Transverse colon (tissue), 4 donors: ENCODE measurements at regions not wholly inside any gene's neighbourhood (a gene's known extent, or its start where the extent isn't known, plus 50 kb on each side); places are given as distances from the start of the nearest gene placed in this dataset.

ENCODE experiments used
- DNase-seq: peaks from one replicate; pipeline ENCODE4 v3.0.0-alpha.2; 2019
- H3K27ac ChIP-seq, 4 donors: fragments of 200-600 bp; sonication (generic); 2 replicates each; pipeline ENCODE4 v1.5.1; 2016 to 2018; ENCODE audit warnings: inconsistent platforms in 4 of 4
- H3K27me3 ChIP-seq: fragments of 200-600 bp; sonication (generic); 2 replicates; pipeline ENCODE4 v1.5.1; 2017; ENCODE audit warnings: inconsistent platforms
- H3K36me3 ChIP-seq, 4 donors: fragments of 200-600 bp; sonication (generic); 2 replicates each; pipeline ENCODE4 v1.5.1; 2017 to 2019; ENCODE audit warnings: inconsistent platforms in 4 of 4
- H3K4me1 ChIP-seq, 4 donors: fragments of 200-600 bp; sonication (generic); 2 replicates each; pipeline ENCODE4 v1.5.1; 2017 to 2020; ENCODE audit warnings: inconsistent platforms in 4 of 4
- H3K4me3 ChIP-seq, 4 donors: fragments of 200-600 bp; sonication (generic); 1 replicate in 1 of 4; 2 replicates in 3 of 4; pipeline versions ENCODE4 v1.5.1 to v1.6.1; 2017 to 2019; ENCODE audit warnings: inconsistent platforms in 4 of 4
- H3K9me3 ChIP-seq, 2 donors: fragments of 200-600 bp; sonication (generic); 2 replicates each; pipeline ENCODE4 v1.5.1; 2017 to 2019; ENCODE audit warnings: inconsistent platforms in 2 of 2
- EP300 ChIP-seq: sonication (generic); formaldehyde crosslinking; IDR thresholded peaks from one replicate; pipeline ENCODE4 v1.6.1; 2017; ENCODE audit warnings: antibody characterized with exemption, low read depth
- POLR2A ChIP-seq: fragments of 450-650 bp; IDR thresholded peaks from one replicate; pipeline ENCODE4 v1.6.1; 2016; ENCODE audit warnings: antibody characterized with exemption, mild to moderate bottlenecking, moderate library complexity
- POLR2AphosphoS5 ChIP-seq, 3 donors: sonication (generic); formaldehyde crosslinking; IDR thresholded peaks; one replicate each; pipeline ENCODE4 v1.6.1; 2016; ENCODE audit warnings: antibody characterized with exemption in 3 of 3
- WGBS, 2 donors: methylation state at CpG; one replicate each; pipeline ENCODE4 v1.1.5; 2018; ENCODE audit warnings: low coverage in 1 of 2; 5-methylcytosine and 5-hydroxymethylcytosine counted together
- in situ Hi-C, 4 donors: fragments of 200-750 bp; cut with MboI; loops; one replicate each; pipeline versions ENCODE4 v1.15.0 to v1.15.1; 2017; ENCODE audit warnings: low sequenced_read_pairs in 3 of 4, low pct_ligation_motif_present in 1 of 4, low pct_unique_long_range_greater_than_20kb in 1 of 4
- intact Hi-C: fragments of 100-400 bp; cut with DNase I; formaldehyde crosslinking; loops from one replicate; pipeline ENCODE4 v1.15.1; 2023; ENCODE audit warnings: low total_unique reads
- TF ChIP-seq, protein P1 (sequence below), 5 experiments: fragments of 200-600 bp in 3 of 5; fragments of 450-650 bp in 2 of 5; sonication (generic) in 3 of 5; IDR thresholded peaks; 1 replicate in 2 of 5; 2 replicates in 3 of 5; pipeline ENCODE4 v1.5.1; 2016 to 2017; ENCODE audit warnings: antibody characterized with exemption in 5 of 5, inconsistent platforms in 3 of 5, mild to moderate bottlenecking in 2 of 5, moderate library complexity in 1 of 5

DNA sequence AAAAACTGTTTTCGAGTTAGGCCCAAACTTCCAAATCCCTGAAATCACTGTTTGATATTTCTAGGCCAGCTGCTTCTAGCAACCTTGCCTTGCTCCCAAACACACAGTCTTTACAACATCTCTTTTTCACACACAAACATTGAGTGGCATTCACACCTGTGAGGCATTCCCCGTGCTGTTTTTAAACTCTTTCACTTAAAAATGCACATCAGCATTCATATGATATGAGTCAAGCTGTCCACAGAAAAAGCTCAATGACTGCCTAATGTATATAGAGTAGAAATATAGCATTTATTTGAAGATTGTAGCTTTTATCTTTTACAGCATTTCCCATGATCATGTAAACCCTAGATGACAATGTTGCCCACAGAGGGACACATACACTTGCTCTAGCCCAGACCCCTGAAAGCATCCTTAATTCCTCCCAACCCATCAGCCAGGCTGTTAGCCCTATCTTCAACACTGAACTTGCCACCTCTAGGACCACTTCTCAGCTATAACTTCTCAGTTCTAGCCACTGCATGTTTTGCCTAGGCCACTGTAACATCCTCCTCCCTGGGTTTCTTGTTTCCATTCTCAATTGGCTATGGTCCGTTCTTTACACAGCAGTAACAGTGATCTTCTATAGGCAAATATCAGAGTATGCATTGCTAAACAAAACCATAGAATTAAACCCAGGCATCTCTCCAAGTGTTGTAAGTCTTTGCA, 782.6 kb downstream of the DIPK2A start:
- Histone ChIP-seq H3K27me3 (no peaks in the 10 kb centered on the region), H3K36me3 (no peaks in the 10 kb centered on the region), H3K4me3 (no peak overlapping the region), H3K9me3 (no peaks in the 10 kb centered on the region), H3K4me1 (no peaks in the 10 kb centered on the region), H3K27ac (no peak overlapping the region)
- DNase-seq = no peak
- TF ChIP-seq EP300 (no peak), POLR2AphosphoS5 (IDR thresholded peaks at IDR 0.05) (no peak), POLR2A (no peak)
- TF ChIP-seq, protein P1, sequence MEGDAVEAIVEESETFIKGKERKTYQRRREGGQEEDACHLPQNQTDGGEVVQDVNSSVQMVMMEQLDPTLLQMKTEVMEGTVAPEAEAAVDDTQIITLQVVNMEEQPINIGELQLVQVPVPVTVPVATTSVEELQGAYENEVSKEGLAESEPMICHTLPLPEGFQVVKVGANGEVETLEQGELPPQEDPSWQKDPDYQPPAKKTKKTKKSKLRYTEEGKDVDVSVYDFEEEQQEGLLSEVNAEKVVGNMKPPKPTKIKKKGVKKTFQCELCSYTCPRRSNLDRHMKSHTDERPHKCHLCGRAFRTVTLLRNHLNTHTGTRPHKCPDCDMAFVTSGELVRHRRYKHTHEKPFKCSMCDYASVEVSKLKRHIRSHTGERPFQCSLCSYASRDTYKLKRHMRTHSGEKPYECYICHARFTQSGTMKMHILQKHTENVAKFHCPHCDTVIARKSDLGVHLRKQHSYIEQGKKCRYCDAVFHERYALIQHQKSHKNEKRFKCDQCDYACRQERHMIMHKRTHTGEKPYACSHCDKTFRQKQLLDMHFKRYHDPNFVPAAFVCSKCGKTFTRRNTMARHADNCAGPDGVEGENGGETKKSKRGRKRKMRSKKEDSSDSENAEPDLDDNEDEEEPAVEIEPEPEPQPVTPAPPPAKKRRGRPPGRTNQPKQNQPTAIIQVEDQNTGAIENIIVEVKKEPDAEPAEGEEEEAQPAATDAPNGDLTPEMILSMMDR (IDR thresholded peaks at IDR 0.05) = no peak
- in situ Hi-C loops (no loop called here), intact Hi-C loops (no loop called here)
- WGBS, 2 donors = 50 to 71% methylated on average over 3 of the region's 3 CpGs

DNA sequence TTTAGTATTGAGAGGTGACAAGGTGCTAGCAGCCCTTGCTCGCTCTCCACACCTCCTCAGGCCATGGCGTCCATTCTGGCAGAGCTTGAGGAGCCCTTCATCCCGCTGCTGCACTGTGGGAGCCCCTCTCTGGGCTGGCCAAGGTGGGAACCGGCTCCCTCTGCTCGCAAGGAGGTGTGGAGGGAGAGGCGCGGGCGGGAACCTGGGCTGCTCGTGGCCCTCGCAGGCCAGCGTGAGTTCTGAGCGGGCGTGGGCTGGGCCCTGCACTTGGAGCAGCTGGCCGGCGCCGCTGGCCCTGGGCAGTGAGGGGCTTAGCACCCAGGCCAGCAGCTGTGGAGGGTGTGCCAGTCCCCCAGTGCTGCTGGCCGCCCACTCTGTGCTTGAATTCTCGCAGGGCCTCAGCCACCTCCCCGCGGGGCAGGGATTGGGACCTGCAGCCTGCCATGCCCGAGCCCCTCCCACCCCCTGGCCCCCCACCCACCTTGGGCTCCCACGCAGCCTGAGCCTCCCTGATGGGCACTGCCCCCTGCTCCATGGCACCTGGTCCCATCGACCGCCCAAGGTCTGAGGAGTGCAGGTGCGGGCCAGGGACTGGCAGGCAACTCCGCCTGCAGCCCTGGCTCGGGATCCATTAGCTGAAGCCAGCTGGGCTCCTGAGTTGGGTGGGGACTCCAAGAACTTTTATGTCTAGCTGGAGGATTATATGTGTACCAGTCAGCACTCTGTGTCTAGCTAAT, 785.2 kb downstream of the DIPK2A start:
- TF ChIP-seq POLR2AphosphoS5 (IDR thresholded peaks at IDR 0.05) = no peak
- TF ChIP-seq, protein P1 (IDR thresholded peaks at IDR 0.05) = no peak
- no peak for TF ChIP-seq EP300
- no peak for TF ChIP-seq POLR2A
- Histone ChIP-seq H3K4me3 (no peak overlapping the region), H3K4me1 (no peaks in the 10 kb centered on the region), H3K9me3 (no peaks in the 10 kb centered on the region), H3K27ac (no peak overlapping the region), H3K27me3 (no peaks in the 10 kb centered on the region), H3K36me3 (no peaks in the 10 kb centered on the region)
- in situ Hi-C loops = no loop called here
- intact Hi-C loops = no loop called here
- 93% methylated on average over 25 of the region's 27 CpGs; no CpG with 5 or more reads in 1 of the 2 donors for WGBS, 2 donors
- DNase-seq = no peak

DNA sequence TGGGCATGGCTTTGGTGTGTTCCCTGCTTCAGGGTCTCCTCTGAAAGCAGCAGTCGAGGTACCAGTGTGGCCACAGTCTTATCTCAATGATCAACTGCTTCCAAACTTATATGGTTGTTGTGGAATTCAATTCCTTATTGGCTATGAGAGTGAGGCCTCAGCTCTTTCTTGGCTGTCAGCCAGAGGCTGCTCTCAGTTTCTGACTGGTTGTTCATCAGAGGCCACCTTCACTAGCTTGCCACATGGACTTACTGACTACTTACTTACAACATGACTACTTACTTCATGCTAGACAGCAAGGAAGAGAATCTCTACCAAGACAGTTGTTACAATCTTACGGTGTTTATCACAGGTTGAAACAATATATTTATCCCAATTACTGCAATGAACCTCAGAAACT, 789.2 kb downstream of the DIPK2A start:
- Histone ChIP-seq H3K27ac (no peak overlapping the region), H3K9me3 (no peaks in the 10 kb centered on the region), H3K4me1 (no peaks in the 10 kb centered on the region), H3K27me3 (no peaks in the 10 kb centered on the region), H3K4me3 (no peak overlapping the region), H3K36me3 (no peaks in the 10 kb centered on the region)
- WGBS, 2 donors = 47 to 100% methylated on average over 1 to 2 of the region's 2 CpGs
- TF ChIP-seq EP300 (no peak), POLR2A (no peak), POLR2AphosphoS5 (IDR thresholded peaks at IDR 0.05) (no peak)
- TF ChIP-seq, protein P1 (IDR thresholded peaks at IDR 0.05) = no peak
- in situ Hi-C loops (no loop called here), intact Hi-C loops (no loop called here)
- no peak for DNase-seq

DNA sequence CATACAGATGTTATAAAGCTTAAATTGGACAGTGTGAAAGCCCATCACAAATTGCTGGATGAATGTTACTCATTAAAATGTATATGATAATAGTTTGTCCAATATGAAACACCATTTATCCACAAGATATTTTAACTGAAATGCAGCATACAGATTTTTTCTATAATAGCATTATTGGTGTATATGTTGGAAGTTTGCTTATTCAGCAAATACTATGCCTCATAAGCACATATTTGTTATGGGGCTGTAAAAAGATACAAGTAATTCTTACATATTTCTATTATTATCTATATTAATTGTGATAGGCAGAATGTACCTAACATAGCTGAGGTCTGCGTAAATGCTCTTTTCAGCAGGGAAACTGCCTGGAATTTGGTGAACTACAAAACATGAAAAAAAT, 790.5 kb downstream of the DIPK2A start:
- no peak for DNase-seq
- in situ Hi-C loops (no loop called here), intact Hi-C loops (no loop called here)
- Histone ChIP-seq H3K4me1 (no peaks in the 10 kb centered on the region), H3K27me3 (no peaks in the 10 kb centered on the region), H3K36me3 (no peaks in the 10 kb centered on the region), H3K9me3 (no peaks in the 10 kb centered on the region), H3K27ac (no peak overlapping the region), H3K4me3 (no peak overlapping the region)
- WGBS, 2 donors = 98 to 100% methylated on average over 1 of the region's 1 CpG
- TF ChIP-seq POLR2A (no peak), POLR2AphosphoS5 (IDR thresholded peaks at IDR 0.05) (no peak), EP300 (no peak)
- TF ChIP-seq, protein P1 (IDR thresholded peaks at IDR 0.05) = no peak
